Heart right ventricle (tissue), 16 donors: ENCODE measurements at regions not wholly inside any gene's neighbourhood (a gene's known extent, or its start where the extent isn't known, plus 50 kb on each side); places are given as distances from the start of the nearest gene placed in this dataset.

Experiments
- ATAC-seq, 8 donors: fragments of 200-7000 bp; cut with Tn5 transposase; one replicate each; pipeline ENCODE4 v1.9.1; 2020; ENCODE audit warnings: mild to moderate bottlenecking in 8 of 8, moderate library complexity in 8 of 8, moderate number of reproducible peaks in 1 of 8
- DNase-seq, 2 donors: peaks; one replicate each; pipeline ENCODE4 v3.0.0-alpha.2; 2020
- H3K27ac ChIP-seq, 10 donors: fragments of 200-600 bp; sonication (generic) in 2 of 10; one replicate each; pipeline versions ENCODE4 v1.5.0 to v1.8.0; 2020 to 2022; ENCODE audit warnings: mild to moderate bottlenecking in 3 of 10
- H3K27me3 ChIP-seq, 7 donors: fragments of 200-600 bp; one replicate each; pipeline ENCODE4 v1.8.0; 2021 to 2022; ENCODE audit warnings: mild to moderate bottlenecking in 2 of 7
- H3K36me3 ChIP-seq, 9 donors: fragments of 200-600 bp; sonication (generic) in 1 of 9; one replicate each; pipeline versions ENCODE4 v1.5.0 to v1.8.0; 2020 to 2022; ENCODE audit warnings: mild to moderate bottlenecking in 2 of 9
- H3K4me1 ChIP-seq, 9 donors: fragments of 200-600 bp; sonication (generic) in 1 of 9; one replicate each; pipeline versions ENCODE4 v1.5.0 to v1.8.0; 2020 to 2022; ENCODE audit warnings: mild to moderate bottlenecking in 4 of 9
- H3K4me3 ChIP-seq, 10 donors: fragments of 200-600 bp; sonication (generic) in 2 of 10; one replicate each; pipeline versions ENCODE4 v1.5.0 to v1.8.0; 2020 to 2022; ENCODE audit warnings: mild to moderate bottlenecking in 7 of 10, moderate library complexity in 2 of 10
- H3K9me3 ChIP-seq, 11 donors: fragments of 200-600 bp in 10 of 11; sonication (generic) in 2 of 11; one replicate each; pipeline versions ENCODE4 v1.5.0 to v1.8.0; 2013 to 2022; ENCODE audit warnings: mild to moderate bottlenecking in 2 of 11, control low read depth in 1 of 11, moderate library complexity in 1 of 11
- WGBS, 2 donors: extraction: QIAGEN DNeasy Blood & Tissue Kit; methylation state at CpG; one replicate each; pipeline ENCODE4 v1.1.7; 2013; ENCODE audit warnings: inconsistent platforms in 1 of 2; 5-methylcytosine and 5-hydroxymethylcytosine counted together
- intact Hi-C, 10 donors: fragments of 100-400 bp; cut with DNase I; formaldehyde crosslinking; loops; one replicate each; pipeline versions ENCODE4 v1.11.1 to v1.14.2; 2022
- TF ChIP-seq, protein P1 (sequence below), 9 donors: fragments of 200-600 bp; sonication (generic) in 2 of 9; IDR thresholded peaks; one replicate each; pipeline versions ENCODE4 v1.5.0 to v1.8.0; 2021 to 2022; ENCODE audit warnings: antibody characterized with exemption in 9 of 9, mild to moderate bottlenecking in 5 of 9, moderate library complexity in 1 of 9
- donor health status: Arrhythmogenic right ventricular cardiomyopathy.
- donor health status: ischemic (EF 13 %, LVEDD 7.1; RV severe dilation, severe dysfunction).
- donor health status: healthy with polysubstance abuse.
- donor health status: DM: no; HTN: yes; CAD: no.
- donor health status: DM: no; HTN: no; CAD: no.
- donor health status: ischemic (EF 25% LVEDD 6.9; RV normal size, moderate dysfunction).
- donor health status: ischemic (EF 25% LVEDD 5.7; RV mildly dilated, moderate dysfunction).
- donor health status: healthy.
- donor health status: DM: yes; HTN: yes; CAD: no.
- donor health status: Ischemic cardiomyopathy.
- donor health status: ischemic (EF 35%, LVEDD 5.7; RV mildly dilated, moderate dysfunction).
- donor health status: nonischemic (EF 11% LVEDD 7.7; RV severe dilation, severe dysfunction).
- donor health status: DM: yes; HTN: yes; CAD: no.
- donor health status: PGD.
- donor health status: ischemic (EF 29% LVEDD 5.4; RV normal size, mild dysfunction).
- donor health status: nonischemic (EF 23%, LVEDD 6.1; RV moderate dilation, normal function).

GRCh38 chr11:112809429-112809828 lies 151.8 kb upstream of the NCAM1 start:
- no peaks in the 10 kb centered on the region for H3K36me3 ChIP-seq
- 52 to 53% methylated on average over 2 of the region's 2 CpGs for WGBS, 2 donors
- H3K4me3 ChIP-seq: no peak overlapping the region
- ATAC-seq (no peak), DNase-seq (no peak)
- no peaks in the 10 kb centered on the region for H3K27me3 ChIP-seq
- intact Hi-C loops: no loop called here
- H3K4me1 ChIP-seq: peaks cover 0 to 14% (median 0%) of the 10 kb centered on the region in 9 donors
- H3K9me3 ChIP-seq: peaks cover 0 to 5% (median 0%) of the 10 kb centered on the region in 11 donors
- H3K27ac ChIP-seq: no peak overlapping the region
- TF ChIP-seq, protein P1, sequence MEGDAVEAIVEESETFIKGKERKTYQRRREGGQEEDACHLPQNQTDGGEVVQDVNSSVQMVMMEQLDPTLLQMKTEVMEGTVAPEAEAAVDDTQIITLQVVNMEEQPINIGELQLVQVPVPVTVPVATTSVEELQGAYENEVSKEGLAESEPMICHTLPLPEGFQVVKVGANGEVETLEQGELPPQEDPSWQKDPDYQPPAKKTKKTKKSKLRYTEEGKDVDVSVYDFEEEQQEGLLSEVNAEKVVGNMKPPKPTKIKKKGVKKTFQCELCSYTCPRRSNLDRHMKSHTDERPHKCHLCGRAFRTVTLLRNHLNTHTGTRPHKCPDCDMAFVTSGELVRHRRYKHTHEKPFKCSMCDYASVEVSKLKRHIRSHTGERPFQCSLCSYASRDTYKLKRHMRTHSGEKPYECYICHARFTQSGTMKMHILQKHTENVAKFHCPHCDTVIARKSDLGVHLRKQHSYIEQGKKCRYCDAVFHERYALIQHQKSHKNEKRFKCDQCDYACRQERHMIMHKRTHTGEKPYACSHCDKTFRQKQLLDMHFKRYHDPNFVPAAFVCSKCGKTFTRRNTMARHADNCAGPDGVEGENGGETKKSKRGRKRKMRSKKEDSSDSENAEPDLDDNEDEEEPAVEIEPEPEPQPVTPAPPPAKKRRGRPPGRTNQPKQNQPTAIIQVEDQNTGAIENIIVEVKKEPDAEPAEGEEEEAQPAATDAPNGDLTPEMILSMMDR (IDR thresholded peaks at IDR 0.05): no peak

- no peak overlapping the region for H3K27ac ChIP-seq
- ATAC-seq (no peak), DNase-seq (no peak)
- WGBS, 2 donors: 43 to 59% methylated on average over 2 of the region's 2 CpGs
- TF ChIP-seq, protein P1 (IDR thresholded peaks at IDR 0.05): no peak
- no peak overlapping the region for H3K4me3 ChIP-seq
- peaks cover 0 to 4% (median 0%) of the 10 kb centered on the region in 9 donors for H3K4me1 ChIP-seq
- H3K9me3 ChIP-seq: peaks cover 0 to 5% (median 0%) of the 10 kb centered on the region in 11 donors
- H3K27me3 ChIP-seq: no peaks in the 10 kb centered on the region
- H3K36me3 ChIP-seq: no peaks in the 10 kb centered on the region
- intact Hi-C loops: no loop called here
Measured at GRCh38 chr11:112810951-112811350, 150.3 kb upstream of the NCAM1 start.

DNA sequence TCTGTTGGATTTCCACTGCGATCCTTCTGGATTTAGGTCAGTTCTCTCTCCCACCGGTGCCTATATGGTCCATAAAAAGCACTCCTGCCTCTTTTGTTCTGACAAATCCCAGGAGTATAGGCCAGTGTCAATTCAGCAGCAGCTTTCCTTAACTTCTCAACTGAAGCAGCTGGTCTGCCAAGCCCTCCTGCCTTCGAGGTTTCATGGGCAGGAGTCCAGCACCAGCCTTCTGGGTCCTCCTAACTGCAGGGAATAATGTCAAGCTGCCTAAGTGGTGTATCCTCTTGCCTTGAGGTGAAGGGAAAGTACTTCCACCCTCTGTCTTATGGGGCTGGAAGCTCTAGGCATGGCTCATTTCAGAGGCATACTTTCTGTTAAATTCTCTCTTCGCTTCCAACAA lies 149.4 kb upstream of the NCAM1 start:
- ATAC-seq (no peak), DNase-seq (no peak)

DNA sequence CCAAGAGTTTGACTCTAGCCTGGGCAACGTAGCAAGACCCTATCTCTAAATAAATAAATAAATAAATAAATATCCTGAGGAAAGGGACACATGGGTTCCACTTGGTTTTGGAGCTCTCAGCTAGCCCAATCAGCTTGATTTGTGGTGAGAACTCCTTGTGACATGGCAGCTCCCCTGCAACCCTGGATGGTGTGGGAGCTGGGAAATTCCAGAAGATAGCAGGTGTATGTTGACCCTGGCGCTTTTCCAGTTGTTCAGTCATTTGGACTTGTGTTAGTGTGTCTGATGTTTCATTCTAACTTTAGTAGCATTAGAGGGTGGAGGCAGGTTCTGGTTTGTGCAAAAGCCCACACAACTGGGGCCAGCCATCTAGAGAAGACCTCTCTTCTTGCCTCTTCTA lies 148.5 kb upstream of the NCAM1 start:
- TF ChIP-seq, protein P1 (IDR thresholded peaks at IDR 0.05): no peak
- WGBS, 2 donors: 37 to 44% methylated on average over 2 of the region's 2 CpGs
- DNase-seq (no peak), ATAC-seq (no peak)
- H3K27me3 ChIP-seq: no peaks in the 10 kb centered on the region
- H3K4me3 ChIP-seq: no peak overlapping the region
- peaks cover 0 to 5% (median 0%) of the 10 kb centered on the region in 11 donors for H3K9me3 ChIP-seq
- no peaks in the 10 kb centered on the region for H3K4me1 ChIP-seq
- intact Hi-C loops: no loop called here
- no peak overlapping the region for H3K27ac ChIP-seq
- no peaks in the 10 kb centered on the region for H3K36me3 ChIP-seq

More for the DNA sequence above, 149.4 kb upstream of the NCAM1 start:
- H3K4me3 ChIP-seq: no peak overlapping the region
- H3K9me3 ChIP-seq: peaks cover 0 to 5% (median 0%) of the 10 kb centered on the region in 11 donors
- no peaks in the 10 kb centered on the region for H3K36me3 ChIP-seq
- intact Hi-C loops: no loop called here
- WGBS, 2 donors: 64 to 70% methylated on average over 4 of the region's 4 CpGs
- TF ChIP-seq, protein P1 (IDR thresholded peaks at IDR 0.05): no peak
- H3K27ac ChIP-seq: no peak overlapping the region
- no peaks in the 10 kb centered on the region for H3K4me1 ChIP-seq
- no peaks in the 10 kb centered on the region for H3K27me3 ChIP-seq
